SH-SY5Y (cell line): ENCODE measurements at regions not wholly inside any gene's neighbourhood (a gene's known extent, or its start where the extent isn't known, plus 50 kb on each side); places are given as distances from the start of the nearest gene placed in this dataset.

Source experiments
- GATA2 ChIP-seq: IDR thresholded peaks from 2 replicates; pipeline ENCODE4 v1.6.1; 2011; ENCODE audit warnings: mild to moderate bottlenecking, low read depth, low read length
- GATA3 ChIP-seq: IDR thresholded peaks from 2 replicates; pipeline ENCODE4 v1.6.1; 2011; ENCODE audit warnings: low read depth, mild to moderate bottlenecking, low read length, moderate library complexity

DNA sequence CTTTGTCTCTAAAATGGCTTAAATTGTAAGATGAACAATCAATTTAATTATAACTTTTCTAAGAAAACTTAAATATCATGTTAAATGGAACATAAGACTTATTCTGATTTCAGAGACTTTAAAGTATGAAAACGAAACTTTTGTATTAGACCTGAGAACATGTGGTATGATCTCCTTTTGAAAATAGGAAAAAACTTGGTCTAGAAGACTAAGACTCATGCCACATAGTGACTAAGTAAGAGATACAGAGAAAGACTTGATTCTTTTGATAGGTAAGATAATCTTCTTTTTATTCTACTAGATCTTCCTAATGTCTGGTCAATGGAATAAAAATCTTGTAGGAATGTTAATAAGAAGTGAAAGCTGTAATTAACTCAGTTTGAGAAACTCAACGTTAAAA is 326.3 kb upstream of the GRIA3 start:
- no peak for TF ChIP-seq GATA2
- TF ChIP-seq GATA3, result no peak
